Astrocyte (in vitro differentiated cells and primary cell): ENCODE measurements at regions not wholly inside any gene's neighbourhood (a gene's known extent, or its start where the extent isn't known, plus 50 kb on each side); places are given as distances from the start of the nearest gene placed in this dataset.

Source experiments
- CTCF ChIP-seq: IDR thresholded peaks from 2 replicates; pipeline ENCODE4 v1.5.1; 2011; ENCODE audit warnings: low read depth, mild to moderate bottlenecking, inconsistent platforms, low read length, moderate library complexity; ENCODE audit not compliant: insufficient read depth
- EZH2 ChIP-seq: IDR thresholded peaks from 2 replicates; pipeline ENCODE4 v1.6.1; 2012; ENCODE audit warnings: mild to moderate bottlenecking, low read length, inconsistent platforms; ENCODE audit not compliant: insufficient read depth

GRCh38 chr3:102830415-102830814 lies 395.6 kb downstream of the ZPLD1 start:
- TF ChIP-seq CTCF, result no peak
- no peak for TF ChIP-seq EZH2
